Stimulated activated naive CD4-positive, alpha-beta T cell treated with Interleukin-2 at 50 U/mL for 16 hours (primary cell): ENCODE measurements at regions not wholly inside any gene's neighbourhood (a gene's known extent, or its start where the extent isn't known, plus 50 kb on each side); places are given as distances from the start of the nearest gene placed in this dataset.

Source experiments
- DNase-seq: peaks from one replicate; lab custom pipeline; 2025; lab: John Stamatoyannopoulos, UW

- DNase-seq: no peak
Measured at GRCh38 chr2:71839826-71840225, 307.8 kb downstream of the CYP26B1 start.

- no peak for DNase-seq
Measured at GRCh38 chr2:71834796-71835195, 312.9 kb downstream of the CYP26B1 start.

- no peak for DNase-seq
Measured at GRCh38 chr2:71833855-71834560, 313.7 kb downstream of the CYP26B1 start.

- DNase-seq: no peak
Measured at GRCh38 chr2:71833272-71833671, 314.4 kb downstream of the CYP26B1 start.

GRCh38 chr2:71832844-71833243 lies 314.8 kb downstream of the CYP26B1 start:
- DNase-seq: no peak

GRCh38 chr2:71832388-71832787 lies 315.3 kb downstream of the CYP26B1 start:
- DNase-seq: no peak

- no peak for DNase-seq
Measured at GRCh38 chr2:71831193-71831577, 316.5 kb downstream of the CYP26B1 start.

GRCh38 chr2:71830497-71831192 lies 317.0 kb downstream of the CYP26B1 start:
- DNase-seq: no peak

GRCh38 chr2:71829008-71829407 lies 318.7 kb downstream of the CYP26B1 start:
- DNase-seq: no peak

GRCh38 chr2:71827973-71828372 lies 319.7 kb downstream of the CYP26B1 start:
- DNase-seq: no peak

- no peak for DNase-seq
Measured at GRCh38 chr2:71827524-71827901, 320.1 kb downstream of the CYP26B1 start.

GRCh38 chr2:71826826-71827523 lies 320.7 kb downstream of the CYP26B1 start:
- DNase-seq: no peak

- no peak for DNase-seq
Measured at GRCh38 chr2:71826299-71826698, 321.4 kb downstream of the CYP26B1 start.

- DNase-seq: no peak
Measured at GRCh38 chr2:71824436-71824835, 323.2 kb downstream of the CYP26B1 start.

- no peak for DNase-seq
Measured at GRCh38 chr2:71823526-71823925, 324.1 kb downstream of the CYP26B1 start.

GRCh38 chr2:71822463-71822862 lies 325.2 kb downstream of the CYP26B1 start:
- no peak for DNase-seq

GRCh38 chr2:71821856-71822255 lies 325.8 kb downstream of the CYP26B1 start:
- DNase-seq: no peak

GRCh38 chr2:71816815-71817214 lies 330.8 kb downstream of the CYP26B1 start:
- no peak for DNase-seq

GRCh38 chr2:71815701-71816474 lies 331.8 kb downstream of the CYP26B1 start:
- no peak for DNase-seq

GRCh38 chr2:71814885-71815284 lies 332.8 kb downstream of the CYP26B1 start:
- DNase-seq: no peak

GRCh38 chr2:71813807-71814470 lies 333.7 kb downstream of the CYP26B1 start:
- no peak for DNase-seq

GRCh38 chr2:71813315-71813714 lies 334.3 kb downstream of the CYP26B1 start:
- no peak for DNase-seq
